22Rv1 (cell line): ENCODE measurements at regions not wholly inside any gene's neighbourhood (a gene's known extent, or its start where the extent isn't known, plus 50 kb on each side); places are given as distances from the start of the nearest gene placed in this dataset.

ENCODE experiments used
- ZFX ChIP-seq: fragments of 450-650 bp; IDR thresholded peaks from 2 replicates; pipeline ENCODE4 v1.6.1; 2017; ENCODE audit warnings: antibody characterized with exemption, borderline replicate concordance
- TF ChIP-seq, protein P1 (sequence below): fragments of 450-650 bp; IDR thresholded peaks from 2 replicates; pipeline ENCODE4 v1.5.1; 2017; ENCODE audit warnings: mild to moderate bottlenecking

DNA sequence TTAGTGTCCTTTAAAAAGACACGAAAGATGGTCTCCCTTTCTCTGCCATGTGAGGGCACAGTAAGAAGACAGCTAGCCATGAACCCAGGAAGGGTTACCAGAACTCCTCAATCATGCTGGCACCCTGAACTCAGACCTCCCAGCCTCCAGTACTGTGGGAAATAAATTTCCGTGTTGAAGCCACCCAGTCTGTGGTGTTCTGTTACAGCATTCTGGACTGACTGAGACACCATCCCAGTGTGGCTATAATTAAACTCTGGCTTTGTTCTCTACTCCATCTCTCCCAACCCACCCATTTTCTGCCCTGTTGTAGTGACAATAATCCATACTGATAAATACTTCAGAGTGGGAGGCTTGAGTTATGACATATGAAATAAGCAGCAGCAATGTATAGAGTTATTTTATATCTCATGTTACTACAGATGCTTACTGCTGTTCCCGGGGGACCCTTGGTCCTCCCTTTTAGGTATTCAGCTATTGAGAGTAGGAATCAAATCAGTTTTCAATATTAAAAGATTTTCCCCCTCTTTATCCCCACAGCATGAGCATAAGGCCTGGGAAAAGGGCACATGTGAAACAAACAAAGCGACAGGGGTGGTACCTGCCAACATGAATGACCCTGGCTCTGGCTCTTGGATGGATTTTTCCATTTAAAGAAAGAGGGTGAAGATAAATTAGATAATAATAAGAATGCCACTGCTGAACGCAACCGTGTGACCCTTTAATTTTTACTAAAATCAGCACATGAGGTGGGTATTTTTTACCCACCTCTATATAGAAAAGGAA lies 224.3 kb upstream of the SLC35B3 start:
- TF ChIP-seq, protein P1, sequence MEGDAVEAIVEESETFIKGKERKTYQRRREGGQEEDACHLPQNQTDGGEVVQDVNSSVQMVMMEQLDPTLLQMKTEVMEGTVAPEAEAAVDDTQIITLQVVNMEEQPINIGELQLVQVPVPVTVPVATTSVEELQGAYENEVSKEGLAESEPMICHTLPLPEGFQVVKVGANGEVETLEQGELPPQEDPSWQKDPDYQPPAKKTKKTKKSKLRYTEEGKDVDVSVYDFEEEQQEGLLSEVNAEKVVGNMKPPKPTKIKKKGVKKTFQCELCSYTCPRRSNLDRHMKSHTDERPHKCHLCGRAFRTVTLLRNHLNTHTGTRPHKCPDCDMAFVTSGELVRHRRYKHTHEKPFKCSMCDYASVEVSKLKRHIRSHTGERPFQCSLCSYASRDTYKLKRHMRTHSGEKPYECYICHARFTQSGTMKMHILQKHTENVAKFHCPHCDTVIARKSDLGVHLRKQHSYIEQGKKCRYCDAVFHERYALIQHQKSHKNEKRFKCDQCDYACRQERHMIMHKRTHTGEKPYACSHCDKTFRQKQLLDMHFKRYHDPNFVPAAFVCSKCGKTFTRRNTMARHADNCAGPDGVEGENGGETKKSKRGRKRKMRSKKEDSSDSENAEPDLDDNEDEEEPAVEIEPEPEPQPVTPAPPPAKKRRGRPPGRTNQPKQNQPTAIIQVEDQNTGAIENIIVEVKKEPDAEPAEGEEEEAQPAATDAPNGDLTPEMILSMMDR = no peak
- TF ChIP-seq ZFX = no peak
